ENCODE measurements at regions not wholly inside any gene's neighbourhood (a gene's known extent, or its start where the extent isn't known, plus 50 kb on each side); places are given as distances from the start of the nearest gene placed in this dataset.

- Mint-ChIP-seq H3K27ac (ENCODE audit: unreplicated experiment) (no peak overlapping the region), H3K9me3 (ENCODE audit: unreplicated experiment) (no peaks in the 10 kb centered on the region), H3K4me3 (ENCODE audit: unreplicated experiment) (no peak overlapping the region), H3K36me3 (ENCODE audit: low read depth, unreplicated experiment) (no peaks in the 10 kb centered on the region), H3K4me1 (ENCODE audit: unreplicated experiment) (no peaks in the 10 kb centered on the region), H3K27me3 (ENCODE audit: unreplicated experiment) (no peaks in the 10 kb centered on the region)
- no peak for TF ChIP-seq CTCF (IDR thresholded peaks at IDR 0.05; ENCODE audit: unreplicated experiment)
- DNase-seq (ENCODE audit: low spot score), result no peak
Observed at GRCh38 chr2:14550658-14551057, 81.9 kb upstream of the LRATD1 start.

- TF ChIP-seq CTCF (IDR thresholded peaks at IDR 0.05; ENCODE audit: unreplicated experiment), result no peak
- Mint-ChIP-seq H3K27ac (ENCODE audit: unreplicated experiment) (no peak overlapping the region), H3K4me1 (ENCODE audit: unreplicated experiment) (no peaks in the 10 kb centered on the region), H3K27me3 (ENCODE audit: unreplicated experiment) (no peaks in the 10 kb centered on the region), H3K9me3 (ENCODE audit: unreplicated experiment) (no peaks in the 10 kb centered on the region), H3K36me3 (ENCODE audit: low read depth, unreplicated experiment) (no peaks in the 10 kb centered on the region), H3K4me3 (ENCODE audit: unreplicated experiment) (no peak overlapping the region)
- DNase-seq (ENCODE audit: low spot score), result no peak
Observed at GRCh38 chr2:14551069-14551468, 81.4 kb upstream of the LRATD1 start.

GRCh38 chr2:14552286-14552685 is 80.2 kb upstream of the LRATD1 start:
- no peak overlapping the region for H3K4me3 Mint-ChIP-seq (ENCODE audit: unreplicated experiment)
- DNase-seq (ENCODE audit: low spot score), result no peak
- H3K9me3 Mint-ChIP-seq (ENCODE audit: unreplicated experiment), result no peaks in the 10 kb centered on the region
- no peak overlapping the region for H3K27ac Mint-ChIP-seq (ENCODE audit: unreplicated experiment)
- no peak for TF ChIP-seq CTCF (IDR thresholded peaks at IDR 0.05; ENCODE audit: unreplicated experiment)
- no peaks in the 10 kb centered on the region for H3K27me3 Mint-ChIP-seq (ENCODE audit: unreplicated experiment)
- H3K36me3 Mint-ChIP-seq (ENCODE audit: low read depth, unreplicated experiment), result no peaks in the 10 kb centered on the region
- H3K4me1 Mint-ChIP-seq (ENCODE audit: unreplicated experiment), result no peaks in the 10 kb centered on the region

GRCh38 chr2:14552818-14553217 is 79.7 kb upstream of the LRATD1 start:
- Mint-ChIP-seq H3K9me3 (ENCODE audit: unreplicated experiment) (no peaks in the 10 kb centered on the region), H3K27ac (ENCODE audit: unreplicated experiment) (no peak overlapping the region), H3K36me3 (ENCODE audit: low read depth, unreplicated experiment) (no peaks in the 10 kb centered on the region), H3K4me1 (ENCODE audit: unreplicated experiment) (no peaks in the 10 kb centered on the region), H3K27me3 (ENCODE audit: unreplicated experiment) (no peaks in the 10 kb centered on the region), H3K4me3 (ENCODE audit: unreplicated experiment) (no peak overlapping the region)
- TF ChIP-seq CTCF (IDR thresholded peaks at IDR 0.05; ENCODE audit: unreplicated experiment), result no peak
- no peak for DNase-seq (ENCODE audit: low spot score)

- TF ChIP-seq CTCF (IDR thresholded peaks at IDR 0.05; ENCODE audit: unreplicated experiment), result no peak
- H3K4me3 Mint-ChIP-seq (ENCODE audit: unreplicated experiment), result no peak overlapping the region
- no peak overlapping the region for H3K27ac Mint-ChIP-seq (ENCODE audit: unreplicated experiment)
- H3K4me1 Mint-ChIP-seq (ENCODE audit: unreplicated experiment), result no peaks in the 10 kb centered on the region
- no peaks in the 10 kb centered on the region for H3K9me3 Mint-ChIP-seq (ENCODE audit: unreplicated experiment)
- DNase-seq (ENCODE audit: low spot score), result no peak
- no peaks in the 10 kb centered on the region for H3K27me3 Mint-ChIP-seq (ENCODE audit: unreplicated experiment)
- H3K36me3 Mint-ChIP-seq (ENCODE audit: low read depth, unreplicated experiment), result no peaks in the 10 kb centered on the region
Observed at GRCh38 chr2:14554849-14555545, 77.5 kb upstream of the LRATD1 start.
